K562 (cell line): ENCODE measurements at regions not wholly inside any gene's neighbourhood (a gene's known extent, or its start where the extent isn't known, plus 50 kb on each side); places are given as distances from the start of the nearest gene placed in this dataset.

Source experiments
- CAMTA2 ChIP-seq: fragments of 250-450 bp; sonication (Bioruptor Pico); conservative IDR thresholded peaks from 2 replicates; pipeline ENCODE4 v1.5.1; 2022
- DACH1 ChIP-seq: fragments of 450-650 bp; IDR thresholded peaks from 2 replicates; pipeline ENCODE4 v1.6.1; 2018; ENCODE audit not compliant: partially characterized antibody
- EWSR1 ChIP-seq: fragments of 450-650 bp; IDR thresholded peaks from 2 replicates; pipeline ENCODE4 v1.6.1; 2018; ENCODE audit warnings: borderline replicate concordance, mild to moderate bottlenecking, low read depth, moderate library complexity; ENCODE audit not compliant: partially characterized antibody
- MEF2D ChIP-seq: conservative IDR thresholded peaks from 2 replicates; pipeline ENCODE4 v1.6.1; 2016; ENCODE audit warnings: low read depth, missing genetic modification characterization, missing compliant biosample characterization
- MEIS2 ChIP-seq: fragments of 450-650 bp; IDR thresholded peaks from 2 replicates; pipeline ENCODE4 v1.6.1; 2014; ENCODE audit warnings: mild to moderate bottlenecking; ENCODE audit not compliant: partially characterized antibody
- SLC30A9 ChIP-seq: fragments of 250-450 bp; sonication (Bioruptor Pico); IDR thresholded peaks from 2 replicates; pipeline ENCODE4 v1.8.0; 2022; ENCODE audit warnings: mild to moderate bottlenecking, moderate library complexity
- TRIM28 ChIP-seq: fragments of 450-650 bp; IDR thresholded peaks from 2 replicates; pipeline ENCODE4 v1.6.1; 2017
- ZNF431 ChIP-seq: sonication (generic); formaldehyde crosslinking; IDR thresholded peaks from 2 replicates; pipeline ENCODE4 v1.8.0; 2022; ENCODE audit warnings: mild to moderate bottlenecking, missing genetic modification reagents
- TF ChIP-seq, protein P1 (sequence below), 2 experiments: fragments of 450-650 bp in 1 of 2; sonication (generic) in 1 of 2; formaldehyde crosslinking in 1 of 2; IDR thresholded peaks in 1 of 2; conservative IDR thresholded peaks in 1 of 2; 2 replicates each; pipeline versions ENCODE4 v1.6.1 to v1.8.1; 2016 to 2023; ENCODE audit warnings: mild to moderate bottlenecking in 2 of 2, moderate library complexity in 2 of 2, inconsistent platforms in 1 of 2, missing genetic modification reagents in 1 of 2
- TF ChIP-seq, protein P2 (sequence below): fragments of 250-450 bp; sonication (Bioruptor Pico); IDR thresholded peaks from 2 replicates; pipeline ENCODE4 v1.6.1; 2021; ENCODE audit warnings: mild to moderate bottlenecking
- TF ChIP-seq, protein P3 (sequence below): fragments of 450-650 bp; IDR thresholded peaks from 2 replicates; pipeline ENCODE4 v1.6.1; 2016; ENCODE audit warnings: low read depth
- TF ChIP-seq, protein P4 (sequence below): sonication (generic); formaldehyde crosslinking; IDR thresholded peaks from 2 replicates; pipeline ENCODE4 v1.8.0; 2022; ENCODE audit warnings: mild to moderate bottlenecking, low read depth, missing genetic modification reagents
- TF ChIP-seq, protein P5 (sequence below): fragments of 450-650 bp; formaldehyde crosslinking; conservative IDR thresholded peaks from 2 replicates; pipeline ENCODE4 v1.4.0; 2022; ENCODE audit warnings: mild to moderate bottlenecking, missing genetic modification characterization

DNA sequence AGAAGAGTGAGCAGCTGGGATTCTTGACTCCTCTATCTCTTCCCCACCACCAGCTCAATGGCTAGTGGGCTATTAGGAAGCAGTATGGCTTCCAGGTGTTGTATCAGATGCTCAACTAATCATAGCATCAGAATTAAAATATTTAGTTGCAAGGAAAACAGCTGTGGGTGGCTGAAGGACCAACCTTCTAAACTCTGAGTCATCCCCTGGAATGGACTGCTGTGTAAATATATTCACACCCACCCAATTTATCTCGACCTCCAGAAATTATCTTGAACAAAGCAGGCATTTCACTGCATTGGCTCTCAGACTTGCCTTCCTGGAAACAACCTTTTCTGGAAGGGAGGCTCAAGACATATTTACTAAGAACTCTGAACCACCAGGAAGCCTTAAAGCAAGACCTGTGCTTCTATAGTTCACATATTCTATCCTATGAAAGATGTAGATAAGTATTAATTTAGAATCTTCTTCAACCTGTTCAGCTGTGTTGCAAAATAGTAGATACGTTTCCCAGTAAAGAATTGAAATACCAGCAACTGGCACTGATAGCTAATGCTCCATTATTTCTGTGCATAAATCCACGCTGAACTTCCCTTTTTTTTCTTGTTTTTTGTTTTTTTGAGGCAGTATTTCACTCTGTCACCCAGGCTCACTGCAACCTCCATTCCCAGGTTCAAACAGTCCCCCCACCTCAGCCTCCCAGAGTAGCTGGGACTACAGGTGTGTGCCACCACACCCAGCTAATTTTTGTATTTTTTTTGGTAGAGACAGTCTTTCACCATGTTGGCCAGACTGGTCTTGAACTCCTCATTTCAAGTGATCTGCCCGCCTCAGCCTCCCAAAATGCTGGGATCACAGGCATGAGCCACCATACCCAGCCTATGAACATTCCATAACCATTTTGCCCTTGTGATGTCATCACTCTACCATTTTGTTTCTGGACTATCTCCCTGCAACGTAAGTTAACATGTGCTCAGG, 56.9 kb upstream of the CD2AP start (continued):
- TF ChIP-seq, protein P1, sequence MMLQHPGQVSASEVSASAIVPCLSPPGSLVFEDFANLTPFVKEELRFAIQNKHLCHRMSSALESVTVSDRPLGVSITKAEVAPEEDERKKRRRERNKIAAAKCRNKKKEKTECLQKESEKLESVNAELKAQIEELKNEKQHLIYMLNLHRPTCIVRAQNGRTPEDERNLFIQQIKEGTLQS (IDR thresholded peaks at IDR 0.05) = peak; percentile 97
- TF ChIP-seq, protein P1 (CRISPR knock-in tag; conservative IDR thresholded peaks at IDR 0.05) = peak; percentile 91
- TF ChIP-seq TRIM28 = peak; percentile 82; the same call in 1 of the 2 replicates
- TF ChIP-seq, protein P2, sequence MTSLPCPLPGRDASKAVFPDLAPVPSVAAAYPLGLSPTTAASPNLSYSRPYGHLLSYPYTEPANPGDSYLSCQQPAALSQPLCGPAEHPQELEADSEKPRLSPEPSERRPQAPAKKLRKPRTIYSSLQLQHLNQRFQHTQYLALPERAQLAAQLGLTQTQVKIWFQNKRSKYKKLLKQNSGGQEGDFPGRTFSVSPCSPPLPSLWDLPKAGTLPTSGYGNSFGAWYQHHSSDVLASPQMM (CRISPR knock-in tag) = no peak
- no peak for TF ChIP-seq SLC30A9 (CRISPR knock-in tag)
- no peak for TF ChIP-seq EWSR1
- TF ChIP-seq, protein P3, sequence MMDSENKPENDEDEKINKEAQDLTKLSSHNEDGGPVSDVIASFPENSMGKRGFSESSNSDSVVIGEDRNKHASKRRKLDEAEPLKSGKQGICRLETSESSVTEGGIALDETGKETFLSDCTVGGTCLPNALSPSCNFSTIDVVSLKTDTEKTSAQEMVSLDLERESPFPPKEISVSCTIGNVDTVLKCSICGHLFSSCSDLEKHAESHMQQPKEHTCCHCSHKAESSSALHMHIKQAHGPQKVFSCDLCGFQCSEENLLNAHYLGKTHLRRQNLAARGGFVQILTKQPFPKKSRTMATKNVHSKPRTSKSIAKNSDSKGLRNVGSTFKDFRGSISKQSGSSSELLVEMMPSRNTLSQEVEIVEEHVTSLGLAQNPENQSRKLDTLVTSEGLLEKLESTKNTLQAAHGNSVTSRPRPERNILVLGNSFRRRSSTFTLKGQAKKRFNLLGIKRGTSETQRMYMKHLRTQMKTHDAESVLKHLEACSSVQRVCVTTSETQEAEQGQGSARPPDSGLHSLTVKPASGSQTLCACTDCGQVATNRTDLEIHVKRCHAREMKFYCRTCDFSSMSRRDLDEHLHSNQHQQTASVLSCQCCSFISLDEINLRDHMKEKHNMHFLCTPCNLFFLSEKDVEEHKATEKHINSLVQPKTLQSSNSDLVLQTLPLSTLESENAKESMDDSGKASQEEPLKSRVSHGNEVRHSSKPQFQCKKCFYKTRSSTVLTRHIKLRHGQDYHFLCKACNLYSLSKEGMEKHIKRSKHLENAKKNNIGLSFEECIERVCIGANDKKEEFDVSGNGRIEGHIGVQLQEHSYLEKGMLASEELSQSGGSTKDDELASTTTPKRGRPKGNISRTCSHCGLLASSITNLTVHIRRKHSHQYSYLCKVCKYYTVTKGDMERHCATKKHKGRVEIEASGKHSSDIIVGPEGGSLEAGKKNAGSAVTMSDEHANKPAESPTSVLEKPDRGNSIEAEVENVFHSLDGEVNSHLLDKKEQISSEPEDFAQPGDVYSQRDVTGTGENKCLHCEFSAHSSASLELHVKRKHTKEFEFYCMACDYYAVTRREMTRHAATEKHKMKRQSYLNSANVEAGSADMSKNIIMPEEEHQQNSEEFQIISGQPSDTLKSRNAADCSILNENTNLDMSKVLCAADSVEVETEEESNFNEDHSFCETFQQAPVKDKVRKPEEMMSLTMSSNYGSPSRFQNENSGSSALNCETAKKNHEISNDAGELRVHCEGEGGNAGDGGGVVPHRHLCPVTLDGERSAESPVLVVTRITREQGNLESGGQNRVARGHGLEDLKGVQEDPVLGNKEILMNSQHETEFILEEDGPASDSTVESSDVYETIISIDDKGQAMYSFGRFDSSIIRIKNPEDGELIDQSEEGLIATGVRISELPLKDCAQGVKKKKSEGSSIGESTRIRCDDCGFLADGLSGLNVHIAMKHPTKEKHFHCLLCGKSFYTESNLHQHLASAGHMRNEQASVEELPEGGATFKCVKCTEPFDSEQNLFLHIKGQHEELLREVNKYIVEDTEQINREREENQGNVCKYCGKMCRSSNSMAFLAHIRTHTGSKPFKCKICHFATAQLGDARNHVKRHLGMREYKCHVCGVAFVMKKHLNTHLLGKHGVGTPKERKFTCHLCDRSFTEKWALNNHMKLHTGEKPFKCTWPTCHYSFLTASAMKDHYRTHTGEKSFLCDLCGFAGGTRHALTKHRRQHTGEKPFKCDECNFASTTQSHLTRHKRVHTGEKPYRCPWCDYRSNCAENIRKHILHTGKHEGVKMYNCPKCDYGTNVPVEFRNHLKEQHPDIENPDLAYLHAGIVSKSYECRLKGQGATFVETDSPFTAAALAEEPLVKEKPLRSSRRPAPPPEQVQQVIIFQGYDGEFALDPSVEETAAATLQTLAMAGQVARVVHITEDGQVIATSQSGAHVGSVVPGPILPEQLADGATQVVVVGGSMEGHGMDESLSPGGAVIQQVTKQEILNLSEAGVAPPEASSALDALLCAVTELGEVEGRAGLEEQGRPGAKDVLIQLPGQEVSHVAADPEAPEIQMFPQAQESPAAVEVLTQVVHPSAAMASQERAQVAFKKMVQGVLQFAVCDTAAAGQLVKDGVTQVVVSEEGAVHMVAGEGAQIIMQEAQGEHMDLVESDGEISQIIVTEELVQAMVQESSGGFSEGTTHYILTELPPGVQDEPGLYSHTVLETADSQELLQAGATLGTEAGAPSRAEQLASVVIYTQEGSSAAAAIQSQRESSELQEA = peak; percentile 40; the same call in 1 of the 2 replicates
- TF ChIP-seq MEF2D (tag) = no peak
- TF ChIP-seq, protein P4, sequence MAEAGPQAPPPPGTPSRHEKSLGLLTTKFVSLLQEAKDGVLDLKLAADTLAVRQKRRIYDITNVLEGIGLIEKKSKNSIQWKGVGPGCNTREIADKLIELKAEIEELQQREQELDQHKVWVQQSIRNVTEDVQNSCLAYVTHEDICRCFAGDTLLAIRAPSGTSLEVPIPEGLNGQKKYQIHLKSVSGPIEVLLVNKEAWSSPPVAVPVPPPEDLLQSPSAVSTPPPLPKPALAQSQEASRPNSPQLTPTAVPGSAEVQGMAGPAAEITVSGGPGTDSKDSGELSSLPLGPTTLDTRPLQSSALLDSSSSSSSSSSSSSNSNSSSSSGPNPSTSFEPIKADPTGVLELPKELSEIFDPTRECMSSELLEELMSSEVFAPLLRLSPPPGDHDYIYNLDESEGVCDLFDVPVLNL (CRISPR knock-in tag) = no peak
- TF ChIP-seq, protein P5, sequence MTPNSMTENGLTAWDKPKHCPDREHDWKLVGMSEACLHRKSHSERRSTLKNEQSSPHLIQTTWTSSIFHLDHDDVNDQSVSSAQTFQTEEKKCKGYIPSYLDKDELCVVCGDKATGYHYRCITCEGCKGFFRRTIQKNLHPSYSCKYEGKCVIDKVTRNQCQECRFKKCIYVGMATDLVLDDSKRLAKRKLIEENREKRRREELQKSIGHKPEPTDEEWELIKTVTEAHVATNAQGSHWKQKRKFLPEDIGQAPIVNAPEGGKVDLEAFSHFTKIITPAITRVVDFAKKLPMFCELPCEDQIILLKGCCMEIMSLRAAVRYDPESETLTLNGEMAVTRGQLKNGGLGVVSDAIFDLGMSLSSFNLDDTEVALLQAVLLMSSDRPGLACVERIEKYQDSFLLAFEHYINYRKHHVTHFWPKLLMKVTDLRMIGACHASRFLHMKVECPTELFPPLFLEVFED (CRISPR knock-in tag) = no peak
- no peak for TF ChIP-seq CAMTA2 (CRISPR knock-in tag)
- peak; percentile 98 for TF ChIP-seq DACH1
- peak; percentile 90 for TF ChIP-seq MEIS2
- TF ChIP-seq ZNF431 (CRISPR knock-in tag) = no peak
